AG08396 (cell line): ENCODE measurements at regions not wholly inside any gene's neighbourhood (a gene's known extent, or its start where the extent isn't known, plus 50 kb on each side); places are given as distances from the start of the nearest gene placed in this dataset.

Experiments used
- DNase-seq: peaks from one replicate; pipeline ENCODE4 v3.0.0; 2012; ENCODE audit warnings: low spot score, mixed read lengths

- DNase-seq: no peak
These were observed 1596.3 kb downstream of the MAT2B start for GRCh38 chr5:165101709-165102108.

GRCh38 chr5:165104611-165105010 is 1599.2 kb downstream of the MAT2B start:
- no peak for DNase-seq

- no peak for DNase-seq
These were observed 1603.4 kb downstream of the MAT2B start for GRCh38 chr5:165108809-165109208.

- no peak for DNase-seq
These were observed 1613.8 kb downstream of the MAT2B start for GRCh38 chr5:165119175-165119574.

GRCh38 chr5:165126598-165126997 is 1621.2 kb downstream of the MAT2B start:
- no peak for DNase-seq

- DNase-seq: no peak
These were observed 1622.5 kb downstream of the MAT2B start for GRCh38 chr5:165127941-165128340.

GRCh38 chr5:165130656-165131055 is 1625.2 kb downstream of the MAT2B start:
- DNase-seq: no peak

GRCh38 chr5:165134155-165134554 is 1628.7 kb downstream of the MAT2B start:
- no peak for DNase-seq

- no peak for DNase-seq
These were observed 1630.1 kb downstream of the MAT2B start for GRCh38 chr5:165135565-165135964.

- no peak for DNase-seq
These were observed 1632.3 kb downstream of the MAT2B start for GRCh38 chr5:165137701-165138100.

- DNase-seq: no peak
These were observed 1632.8 kb downstream of the MAT2B start for GRCh38 chr5:165138236-165138635.

- no peak for DNase-seq
These were observed 1633.8 kb downstream of the MAT2B start for GRCh38 chr5:165139262-165139661.

GRCh38 chr5:165139721-165140120 is 1634.3 kb downstream of the MAT2B start:
- no peak for DNase-seq

- no peak for DNase-seq
These were observed 1638.3 kb downstream of the MAT2B start for GRCh38 chr5:165143741-165144140.

GRCh38 chr5:165149431-165149830 is 1644.0 kb downstream of the MAT2B start:
- no peak for DNase-seq

GRCh38 chr5:165152058-165152457 is 1646.6 kb downstream of the MAT2B start:
- no peak for DNase-seq

- DNase-seq: no peak
These were observed 1651.8 kb downstream of the MAT2B start for GRCh38 chr5:165157219-165157618.

- no peak for DNase-seq
These were observed 1655.8 kb downstream of the MAT2B start for GRCh38 chr5:165161204-165161603.

- no peak for DNase-seq
These were observed 1658.4 kb downstream of the MAT2B start for GRCh38 chr5:165163861-165164260.

- DNase-seq: no peak
These were observed 1668.2 kb downstream of the MAT2B start for GRCh38 chr5:165173651-165174050.

GRCh38 chr5:165175041-165175440 is 1669.6 kb downstream of the MAT2B start:
- no peak for DNase-seq

- no peak for DNase-seq
These were observed 1678.8 kb downstream of the MAT2B start for GRCh38 chr5:165184183-165184582.

GRCh38 chr5:165185716-165186115 is 1680.3 kb downstream of the MAT2B start:
- DNase-seq: no peak

- DNase-seq: no peak
These were observed 1682.4 kb downstream of the MAT2B start for GRCh38 chr5:165187815-165188214.

- DNase-seq: no peak
These were observed 1683.2 kb downstream of the MAT2B start for GRCh38 chr5:165188556-165189175.
